ENCODE measurements at regions not wholly inside any gene's neighbourhood (a gene's known extent, or its start where the extent isn't known, plus 50 kb on each side); places are given as distances from the start of the nearest gene placed in this dataset.

GRCh38 chr18:50444539-50444938, 69.7 kb downstream of the SKA1 start:
- no peak for DNase-seq

GRCh38 chr18:50446629-50447028, 71.8 kb downstream of the SKA1 start:
- DNase-seq, result no peak

GRCh38 chr18:50447102-50447741, 72.4 kb downstream of the SKA1 start:
- no peak for DNase-seq

GRCh38 chr18:50447952-50448351, 73.1 kb downstream of the SKA1 start:
- no peak for DNase-seq

GRCh38 chr18:50451100-50451842, 76.4 kb downstream of the SKA1 start:
- no peak for DNase-seq

- no peak for DNase-seq
Observed at GRCh38 chr18:50453014-50453680, 78.3 kb downstream of the SKA1 start.

- no peak for DNase-seq
Observed at GRCh38 chr18:50453732-50454131, 78.9 kb downstream of the SKA1 start.

GRCh38 chr18:50454387-50454988, 79.6 kb downstream of the SKA1 start:
- DNase-seq, result no peak

- DNase-seq, result no peak
Observed at GRCh38 chr18:50456285-50456684, 81.4 kb downstream of the SKA1 start.

- DNase-seq, result no peak
Observed at GRCh38 chr18:50457639-50458038, 82.8 kb downstream of the SKA1 start.

- DNase-seq, result no peak
Observed at GRCh38 chr18:50458366-50458765, 83.5 kb downstream of the SKA1 start.

- DNase-seq, result no peak
Observed at GRCh38 chr18:50458796-50459195, 84.0 kb downstream of the SKA1 start.

GRCh38 chr18:50460062-50460461, 85.2 kb downstream of the SKA1 start:
- DNase-seq, result no peak

- DNase-seq, result no peak
Observed at GRCh38 chr18:50460716-50461115, 85.9 kb downstream of the SKA1 start.

GRCh38 chr18:50461251-50461650, 86.4 kb downstream of the SKA1 start:
- no peak for DNase-seq

- no peak for DNase-seq
Observed at GRCh38 chr18:50465211-50466153, 90.6 kb downstream of the SKA1 start.

- DNase-seq, result no peak
Observed at GRCh38 chr18:50466634-50467033, 91.8 kb downstream of the SKA1 start.

GRCh38 chr18:50468807-50469206, 91.1 kb upstream of the MAPK4 start:
- DNase-seq, result no peak

GRCh38 chr18:50469380-50469781, 90.5 kb upstream of the MAPK4 start:
- DNase-seq, result no peak

- DNase-seq, result no peak
Observed at GRCh38 chr18:50472941-50473340, 86.9 kb upstream of the MAPK4 start.

GRCh38 chr18:50473881-50474280, 86.0 kb upstream of the MAPK4 start:
- DNase-seq, result no peak
